Posterior cingulate gyrus (tissue), 11 donors: ENCODE measurements at regions not wholly inside any gene's neighbourhood (a gene's known extent, or its start where the extent isn't known, plus 50 kb on each side); places are given as distances from the start of the nearest gene placed in this dataset.

Experiments used
- DNase-seq, 10 donors: peaks; one replicate each; pipeline versions ENCODE4 v3.0.0 to v3.0.0-alpha.2; 2020 to 2021; ENCODE audit warnings: mixed read lengths in 3 of 10
- intact Hi-C: fragments of 100-400 bp; cut with DNase I; formaldehyde crosslinking; loops from one replicate; pipeline ENCODE4 v1.15.1; 2023

DNA sequence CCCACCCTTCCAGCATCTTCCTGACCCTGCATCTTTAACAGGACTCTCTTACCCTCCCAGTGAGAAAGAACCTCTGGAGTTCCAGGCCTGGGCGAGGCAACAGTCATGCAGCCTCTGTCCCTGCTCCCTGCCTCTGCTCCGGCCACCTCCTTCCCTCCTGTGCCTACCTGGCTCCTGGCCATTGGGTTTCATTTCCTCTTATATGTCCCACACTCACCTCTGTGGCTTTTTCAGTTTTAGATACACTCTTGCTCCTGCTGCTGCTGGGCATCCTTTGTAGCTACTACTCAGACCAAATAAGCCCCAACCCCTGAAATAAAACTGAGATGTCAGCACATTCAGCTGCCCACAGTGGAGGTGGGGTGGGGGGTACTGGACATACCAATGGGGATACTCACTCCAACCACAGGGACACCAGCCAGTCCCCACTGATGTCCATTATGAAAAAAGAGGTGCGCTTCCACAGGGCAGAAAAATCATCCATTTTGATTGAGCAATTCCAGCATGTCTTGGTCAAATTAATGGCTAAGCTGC, 99.1 kb upstream of the NRXN3 start:
- DNase-seq = no peak
- intact Hi-C loops = no loop called here

- no peak for DNase-seq
- intact Hi-C loops = no loop called here
These were observed 97.1 kb upstream of the NRXN3 start for GRCh38 chr14:78073028-78073427.

GRCh38 chr14:78074561-78074960, 95.6 kb upstream of the NRXN3 start:
- DNase-seq = peak in 4 of 10 donors; percentile 8 to 48 (median 30)
- intact Hi-C loops = no loop called here

- intact Hi-C loops = no loop called here
- DNase-seq = no peak
These were observed 95.1 kb upstream of the NRXN3 start for GRCh38 chr14:78075033-78075432.

GRCh38 chr14:78075555-78076277, 94.5 kb upstream of the NRXN3 start:
- no peak for DNase-seq
- intact Hi-C loops = no loop called here

- intact Hi-C loops = no loop called here
- DNase-seq = no peak
These were observed 88.9 kb upstream of the NRXN3 start for GRCh38 chr14:78081245-78081644.

- no peak for DNase-seq
- intact Hi-C loops = no loop called here
These were observed 86.3 kb upstream of the NRXN3 start for GRCh38 chr14:78083837-78084236.

DNA sequence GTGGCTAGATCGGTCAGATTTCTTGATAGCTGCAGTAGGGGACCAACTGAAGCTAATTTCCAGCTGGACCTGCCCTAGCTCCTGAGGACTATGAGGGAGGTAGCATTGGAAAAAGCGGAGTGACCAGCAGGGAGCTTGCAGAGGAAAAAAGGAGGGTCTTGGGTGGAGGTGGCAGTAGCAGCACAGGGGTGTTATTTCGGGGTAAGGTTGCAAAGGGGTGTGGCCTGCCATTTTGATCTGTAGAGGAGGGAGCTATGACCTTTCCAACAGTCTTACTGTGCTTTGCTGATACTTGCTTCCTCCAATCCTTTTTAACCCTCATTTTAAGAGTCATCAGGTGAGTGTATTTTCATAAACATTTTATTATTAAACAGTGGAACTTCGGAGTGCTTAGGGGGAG, 83.8 kb upstream of the NRXN3 start:
- DNase-seq = no peak
- intact Hi-C loops = no loop called here

GRCh38 chr14:78088916-78089315, 81.3 kb upstream of the NRXN3 start:
- intact Hi-C loops = no loop called here
- no peak for DNase-seq

DNA sequence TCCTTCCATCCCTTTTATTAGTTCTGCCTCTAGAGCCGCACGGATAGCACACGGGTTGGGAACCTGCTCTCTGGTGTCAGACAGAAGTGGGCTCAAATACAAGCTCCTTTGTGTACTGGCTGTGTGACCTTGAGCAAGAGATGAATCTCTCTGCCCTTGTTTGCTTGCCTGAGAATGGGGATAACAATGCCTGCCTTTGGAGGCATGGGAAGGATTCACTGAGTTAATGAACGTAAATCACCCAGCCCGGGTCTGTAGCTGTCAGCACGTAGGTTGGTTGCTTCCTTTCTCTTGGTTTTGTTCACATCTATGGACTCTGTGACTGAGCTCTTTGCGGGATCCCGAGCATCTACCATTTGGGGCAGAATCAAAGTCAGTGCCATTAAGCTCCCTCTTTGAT, 79.3 kb upstream of the NRXN3 start:
- no peak for DNase-seq
- intact Hi-C loops = no loop called here

DNA sequence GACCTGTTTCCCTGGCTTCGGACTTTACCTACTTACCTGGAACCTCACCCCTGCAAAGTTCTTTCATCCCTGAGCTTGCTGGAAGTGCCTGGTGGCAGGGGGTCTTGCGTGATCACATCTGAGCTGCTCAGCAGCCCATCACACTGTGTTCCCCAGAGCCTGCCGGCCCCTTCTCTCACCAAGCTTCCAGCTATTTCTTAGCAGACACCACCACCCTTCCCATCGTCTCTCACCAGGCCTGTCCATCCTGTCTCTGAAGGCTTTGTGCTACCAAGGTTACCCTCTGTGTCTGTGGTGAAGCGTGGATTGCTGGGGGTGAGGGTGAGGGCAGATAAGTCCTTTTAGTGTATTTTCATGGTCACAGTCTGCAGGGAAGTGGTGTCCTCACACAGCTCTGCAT, 78.8 kb upstream of the NRXN3 start:
- intact Hi-C loops = no loop called here
- DNase-seq = no peak

DNA sequence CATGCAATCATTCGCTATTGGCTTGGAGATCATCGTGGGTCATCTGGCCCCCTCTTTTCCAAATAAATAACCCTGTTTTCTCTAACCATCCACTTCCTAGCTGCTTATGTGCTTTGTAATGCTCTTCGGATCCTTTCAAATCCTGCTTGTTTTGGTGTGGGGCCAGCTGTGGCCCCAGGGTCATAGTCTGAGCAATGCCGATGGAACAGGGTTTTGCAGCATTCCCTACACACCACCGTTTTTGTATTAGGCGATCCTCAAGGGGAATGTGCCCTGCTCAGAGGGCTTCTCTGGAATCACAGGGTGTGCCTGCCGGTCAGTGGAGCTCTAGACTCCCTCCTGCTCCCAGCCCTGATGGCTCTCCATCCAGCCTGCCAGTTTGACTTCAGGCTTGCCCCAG, 78.1 kb upstream of the NRXN3 start:
- intact Hi-C loops = no loop called here
- DNase-seq = no peak

GRCh38 chr14:78103271-78103670, 66.9 kb upstream of the NRXN3 start:
- no peak for DNase-seq
- intact Hi-C loops = no loop called here

GRCh38 chr14:78104160-78104559, 66.0 kb upstream of the NRXN3 start:
- no peak for DNase-seq
- intact Hi-C loops = no loop called here

- intact Hi-C loops = no loop called here
- no peak for DNase-seq
These were observed 65.5 kb upstream of the NRXN3 start for GRCh38 chr14:78104655-78105054.

DNA sequence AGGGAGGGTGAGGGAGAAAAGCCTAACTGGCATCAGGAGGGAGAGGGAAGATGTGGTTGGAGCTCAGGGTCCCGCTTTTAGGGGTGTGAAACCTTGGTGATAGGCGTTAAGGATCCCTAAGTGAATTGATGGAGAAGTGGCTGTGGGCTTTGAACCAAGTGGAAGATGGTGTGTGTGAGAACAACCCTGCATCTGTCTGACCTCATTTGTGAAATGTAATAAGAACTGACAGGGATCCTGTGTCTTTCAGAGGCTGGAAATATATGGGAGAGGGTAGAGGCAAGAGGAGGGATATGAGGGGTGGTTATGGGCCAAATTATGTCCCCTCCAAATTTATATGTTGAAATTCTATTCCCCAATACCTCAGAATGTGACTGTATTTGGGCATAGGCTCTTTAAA, 63.8 kb upstream of the NRXN3 start:
- DNase-seq = no peak
- intact Hi-C loops = no loop called here

GRCh38 chr14:78107166-78107565, 63.0 kb upstream of the NRXN3 start:
- no peak for DNase-seq
- intact Hi-C loops = no loop called here

GRCh38 chr14:78119440-78119839, 50.7 kb upstream of the NRXN3 start:
- DNase-seq = no peak
- intact Hi-C loops = no loop called here
